COR-L47 (cell line): ENCODE measurements at regions not wholly inside any gene's neighbourhood (a gene's known extent, or its start where the extent isn't known, plus 50 kb on each side); places are given as distances from the start of the nearest gene placed in this dataset.

Experiments used
- DNase-seq: peaks from one replicate; lab custom pipeline; 2025; lab: John Stamatoyannopoulos, UW

DNA sequence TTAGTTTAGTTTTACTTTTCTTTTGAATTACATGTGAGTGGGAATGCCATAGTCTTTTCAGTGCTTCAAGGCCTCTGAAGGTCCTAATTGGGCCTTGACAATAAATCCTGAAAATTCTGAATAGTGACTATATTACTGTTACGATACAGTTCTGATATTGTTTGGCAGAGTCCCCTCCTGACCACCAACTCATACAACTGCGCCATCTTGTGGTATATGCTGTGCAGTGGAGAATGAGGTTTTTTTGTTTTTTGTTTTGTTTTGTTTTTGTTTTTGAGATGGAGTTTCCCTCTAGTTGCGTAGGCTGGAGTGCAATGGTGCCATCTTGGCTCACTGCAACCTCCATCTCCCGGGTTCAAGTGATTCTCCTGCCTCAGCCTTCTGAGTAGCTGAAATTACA lies 56.6 kb upstream of the CHRDL1 start:
- peak; percentile 15 for DNase-seq

- DNase-seq: no peak
Observed at GRCh38 chrX:110851780-110852179, 56.2 kb upstream of the CHRDL1 start.

DNA sequence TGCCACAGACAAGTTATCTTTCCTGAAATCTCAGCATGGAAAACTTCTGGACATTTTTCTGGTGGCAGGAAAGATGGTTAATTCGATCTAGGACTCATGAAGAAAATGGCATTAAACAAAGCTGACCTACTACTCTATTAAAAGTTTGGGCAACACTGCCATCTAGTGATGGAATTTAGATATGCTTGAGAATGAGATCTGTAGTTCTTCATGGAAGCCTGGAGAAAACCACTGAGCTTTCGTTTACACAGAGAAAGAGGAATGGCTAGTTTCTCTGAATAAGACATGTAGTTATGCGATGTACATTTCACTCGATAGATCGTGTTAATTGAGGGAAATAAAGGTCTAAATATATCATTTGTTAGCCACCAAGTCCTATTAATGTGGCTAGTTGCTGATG lies 51.7 kb upstream of the CHRDL1 start:
- peak; percentile 40 for DNase-seq

GRCh38 chrX:110846071-110846470 lies 50.5 kb upstream of the CHRDL1 start:
- DNase-seq: no peak
